Activated CD4-positive, alpha-beta memory T cell treated with anti-CD3 and anti-CD28 coated beads for 36 hours (primary cell): ENCODE measurements at regions not wholly inside any gene's neighbourhood (a gene's known extent, or its start where the extent isn't known, plus 50 kb on each side); places are given as distances from the start of the nearest gene placed in this dataset.

Experiments
- CTCF ChIA-PET: fragments of 350-600 bp; sonication (Branson Sonifier 250); formaldehyde crosslinking; loops from one replicate; lab custom pipeline; 2021; ENCODE audit warnings: antibody characterized with exemption, inconsistent platforms; lab: Charles Lee
- POLR2A ChIA-PET: fragments of 350-600 bp; sonication (Branson Sonifier 250); formaldehyde crosslinking; loops from one replicate; lab custom pipeline; 2021; ENCODE audit warnings: antibody characterized with exemption; lab: Charles Lee
- DNase-seq: peaks from one replicate; pipeline ENCODE4 v3.0.0-alpha.2; 2020
- H3K27ac Mint-ChIP-seq: one replicate; pipeline ENCODE4 v1.8.0; 2021; ENCODE audit warnings: mixed read lengths
- H3K27me3 Mint-ChIP-seq: one replicate; pipeline ENCODE4 v1.8.0; 2021; ENCODE audit warnings: mixed read lengths
- H3K36me3 Mint-ChIP-seq: one replicate; pipeline ENCODE4 v1.8.0; 2021; ENCODE audit warnings: mixed read lengths
- H3K4me1 Mint-ChIP-seq: one replicate; pipeline ENCODE4 v1.8.0; 2021; ENCODE audit warnings: low read depth, mixed read lengths
- H3K4me3 Mint-ChIP-seq: one replicate; pipeline ENCODE4 v1.8.0; 2021; ENCODE audit warnings: mild to moderate bottlenecking, mixed read lengths
- H3K9me3 Mint-ChIP-seq: one replicate; pipeline ENCODE4 v1.8.0; 2021; ENCODE audit warnings: mixed read lengths
- intact Hi-C: fragments of 100-400 bp; cut with micrococcal nuclease; formaldehyde crosslinking; loops from one replicate; pipeline ENCODE4 v1.15.1; 2023

DNA sequence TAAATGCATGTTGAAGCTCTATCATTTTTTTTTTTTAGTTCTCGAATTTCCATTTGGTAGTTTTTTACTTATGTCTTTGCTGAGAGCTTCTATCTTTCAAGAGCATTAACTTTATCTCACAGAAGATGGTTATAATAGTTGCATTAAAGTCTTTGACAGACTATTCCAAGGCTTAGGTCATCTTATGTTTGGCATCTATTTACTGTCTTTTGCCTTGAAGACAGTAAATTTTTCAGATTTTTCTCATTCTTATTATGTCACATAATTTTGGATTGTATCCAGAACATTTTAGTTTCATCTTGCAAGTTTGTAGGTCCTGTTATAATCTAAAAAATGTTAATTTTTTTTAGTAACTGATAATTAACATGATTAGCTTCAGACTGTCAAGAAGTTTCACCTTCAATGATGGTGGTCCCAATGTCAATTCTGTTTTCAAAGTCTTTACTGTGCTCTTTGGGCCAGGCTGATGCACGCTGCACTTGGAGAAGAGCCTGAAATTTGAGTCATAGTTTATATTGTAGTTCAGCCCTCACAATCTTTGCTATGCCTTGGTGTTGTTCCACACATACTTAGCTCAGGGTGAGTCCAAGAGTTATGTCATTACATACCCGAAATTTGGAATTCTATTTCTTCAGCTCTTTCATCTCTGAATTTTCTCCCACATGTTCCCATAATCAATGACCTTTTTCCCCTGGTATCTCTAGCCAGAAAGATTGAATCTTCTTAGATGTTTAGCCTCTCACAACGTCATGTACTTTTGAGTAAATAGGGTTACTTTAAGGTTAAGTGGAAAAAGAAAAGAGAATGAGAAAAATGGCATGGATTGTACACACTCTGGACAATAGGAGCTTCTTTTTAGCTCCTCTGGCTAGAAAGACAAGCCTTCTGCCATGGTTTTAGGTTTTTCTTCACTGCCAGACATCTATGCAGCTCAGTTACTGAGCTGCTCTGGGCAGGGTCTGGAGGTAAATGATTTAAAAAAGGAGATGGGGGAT lies 110.3 kb upstream of the BTBD3 start:
- POLR2A ChIA-PET = no interaction called here
- H3K27ac Mint-ChIP-seq = no peak overlapping the region
- H3K27me3 Mint-ChIP-seq = no peaks in the 10 kb centered on the region
- no peaks in the 10 kb centered on the region for H3K36me3 Mint-ChIP-seq
- CTCF ChIA-PET = no interaction called here
- no peak overlapping the region for H3K4me3 Mint-ChIP-seq
- intact Hi-C loops = no loop called here
- H3K4me1 Mint-ChIP-seq = no peaks in the 10 kb centered on the region
- no peak for DNase-seq
- peaks cover 3% of the 10 kb centered on the region for H3K9me3 Mint-ChIP-seq

DNA sequence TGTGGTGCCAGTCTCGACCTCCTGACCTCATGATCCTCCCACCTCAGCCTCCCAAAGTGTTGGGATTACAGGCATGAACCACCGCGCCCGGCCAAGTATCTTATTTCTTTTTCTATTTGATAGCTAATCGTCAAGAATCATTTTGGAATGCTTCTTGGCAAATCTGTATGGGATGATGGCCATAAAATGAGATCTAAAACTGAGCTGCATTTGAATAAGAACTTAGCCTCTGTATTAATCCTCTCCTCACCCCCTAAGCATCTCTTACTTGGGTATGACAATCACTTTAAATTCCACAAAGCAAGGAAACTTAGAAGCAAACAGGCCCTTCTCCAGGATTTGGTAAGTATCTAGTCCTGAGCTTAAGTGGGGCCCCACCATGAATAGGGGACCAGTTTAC lies 108.9 kb upstream of the BTBD3 start:
- Mint-ChIP-seq H3K9me3 (peaks cover 3% of the 10 kb centered on the region), H3K4me1 (no peaks in the 10 kb centered on the region), H3K36me3 (no peaks in the 10 kb centered on the region), H3K4me3 (no peak overlapping the region), H3K27ac (no peak overlapping the region), H3K27me3 (no peaks in the 10 kb centered on the region)
- CTCF ChIA-PET = no interaction called here
- DNase-seq = no peak
- POLR2A ChIA-PET = no interaction called here
- intact Hi-C loops = no loop called here

DNA sequence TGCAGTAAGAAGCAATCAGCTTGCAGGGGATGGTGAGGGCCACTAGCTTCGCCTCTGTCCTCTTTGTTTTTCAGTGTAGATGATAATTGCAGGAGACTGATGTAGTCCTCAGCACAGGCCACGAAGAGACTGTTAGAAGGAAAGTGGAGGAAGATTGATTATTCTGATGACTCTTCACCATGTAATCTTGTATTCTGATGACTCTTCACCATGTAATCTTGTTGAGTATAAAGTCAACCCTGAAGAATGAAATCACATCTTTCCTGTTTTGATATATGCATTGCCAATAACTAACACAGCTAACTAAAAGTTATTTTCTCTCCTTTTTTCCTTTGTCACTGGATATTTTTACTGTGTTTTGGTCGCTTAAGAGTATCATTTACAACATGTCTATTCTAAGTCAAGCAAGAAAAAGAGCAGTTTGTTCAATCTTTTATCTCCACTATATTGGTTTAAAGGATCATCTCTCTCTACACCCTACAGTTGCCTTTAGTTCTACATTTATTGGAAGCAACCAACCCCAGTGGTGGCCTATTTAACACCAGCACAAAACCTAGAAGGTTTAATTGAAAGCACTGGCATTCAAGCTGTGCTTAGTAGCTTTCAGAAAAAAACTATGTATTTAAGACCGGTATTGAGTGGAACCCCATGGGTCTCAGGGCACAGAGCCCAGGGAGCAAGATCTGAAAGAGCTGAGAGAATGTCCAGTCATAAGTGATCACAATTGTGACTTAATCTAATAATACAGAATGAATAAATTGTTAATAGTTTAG lies 107.2 kb upstream of the BTBD3 start:
- intact Hi-C loops = no loop called here
- ChIA-PET POLR2A (no interaction called here), CTCF (no interaction called here)
- Mint-ChIP-seq H3K27ac (no peak overlapping the region), H3K27me3 (no peaks in the 10 kb centered on the region), H3K4me3 (no peak overlapping the region), H3K4me1 (no peaks in the 10 kb centered on the region), H3K36me3 (no peaks in the 10 kb centered on the region), H3K9me3 (peaks cover 3% of the 10 kb centered on the region)
- no peak for DNase-seq

DNA sequence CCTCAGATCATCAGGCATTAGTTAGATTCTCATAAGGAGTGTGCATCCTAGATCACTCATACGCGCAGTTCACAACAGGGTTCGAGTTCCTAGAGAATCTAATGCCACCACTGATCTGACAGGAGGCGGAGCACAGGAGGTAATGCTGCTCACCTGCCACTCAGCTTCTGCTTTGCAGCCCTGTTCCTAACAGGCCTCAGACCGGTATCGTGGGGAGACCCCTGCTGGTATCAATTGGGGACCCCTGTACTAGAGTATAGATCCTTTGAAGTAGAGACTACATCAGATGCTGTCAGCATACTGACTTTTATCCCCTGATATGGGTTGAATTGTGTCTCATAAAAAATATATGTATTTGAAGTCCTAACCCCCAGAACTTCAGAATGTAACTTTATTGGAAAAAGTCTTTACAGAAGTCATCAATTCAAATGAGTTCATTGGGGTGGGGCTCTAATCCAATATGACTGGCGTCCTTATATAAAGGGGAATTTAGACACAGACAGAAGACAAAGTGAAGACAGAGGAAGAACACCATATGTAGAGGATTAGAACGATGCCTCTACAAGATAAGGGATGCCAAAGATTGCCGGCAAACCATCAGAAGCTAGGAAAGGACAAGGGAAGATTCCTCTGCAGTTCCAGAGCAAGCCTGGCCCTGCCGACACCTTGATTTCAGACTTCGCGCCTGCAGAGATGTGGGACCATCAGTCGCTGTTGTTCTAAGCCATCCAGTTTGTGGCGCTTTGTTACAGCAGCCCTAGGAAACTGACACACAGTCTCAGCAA lies 104.4 kb upstream of the BTBD3 start:
- no peak for DNase-seq
- CTCF ChIA-PET = no interaction called here
- Mint-ChIP-seq H3K9me3 (peaks cover 3% of the 10 kb centered on the region), H3K27ac (no peak overlapping the region), H3K4me3 (no peak overlapping the region), H3K36me3 (no peaks in the 10 kb centered on the region), H3K27me3 (no peaks in the 10 kb centered on the region), H3K4me1 (no peaks in the 10 kb centered on the region)
- POLR2A ChIA-PET = no interaction called here
- intact Hi-C loops = no loop called here

- H3K4me3 Mint-ChIP-seq = no peak overlapping the region
- H3K9me3 Mint-ChIP-seq = peaks cover 3% of the 10 kb centered on the region
- no peak overlapping the region for H3K27ac Mint-ChIP-seq
- H3K27me3 Mint-ChIP-seq = no peaks in the 10 kb centered on the region
- intact Hi-C loops = no loop called here
- CTCF ChIA-PET = no interaction called here
- H3K4me1 Mint-ChIP-seq = no peaks in the 10 kb centered on the region
- POLR2A ChIA-PET = no interaction called here
- H3K36me3 Mint-ChIP-seq = no peaks in the 10 kb centered on the region
- DNase-seq = no peak
Measured at GRCh38 chr20:11814267-11814666, 103.4 kb upstream of the BTBD3 start.

DNA sequence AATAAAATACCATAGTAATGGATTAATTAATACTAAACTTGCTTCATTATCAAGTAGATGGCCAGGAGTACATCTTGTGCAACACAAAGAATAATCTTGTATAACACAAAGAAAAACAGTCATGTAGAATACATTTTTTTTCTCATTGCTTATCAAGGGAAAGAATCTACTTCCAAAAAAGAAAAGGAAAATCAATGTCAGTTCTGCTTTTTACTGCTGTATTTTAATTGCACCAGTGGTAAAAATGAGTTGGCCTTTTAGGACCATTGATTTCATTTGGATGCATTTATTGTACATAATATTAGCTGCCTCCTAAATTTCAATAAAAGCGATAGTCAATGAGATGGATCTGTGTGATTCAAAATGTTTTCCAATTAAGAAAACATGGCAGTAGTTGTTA lies 96.9 kb upstream of the BTBD3 start:
- Mint-ChIP-seq H3K27ac (no peak overlapping the region), H3K27me3 (no peaks in the 10 kb centered on the region), H3K4me3 (no peak overlapping the region), H3K9me3 (peaks cover 3% of the 10 kb centered on the region), H3K4me1 (no peaks in the 10 kb centered on the region), H3K36me3 (no peaks in the 10 kb centered on the region)
- CTCF ChIA-PET = no interaction called here
- POLR2A ChIA-PET = no interaction called here
- intact Hi-C loops = no loop called here
- DNase-seq = no peak

DNA sequence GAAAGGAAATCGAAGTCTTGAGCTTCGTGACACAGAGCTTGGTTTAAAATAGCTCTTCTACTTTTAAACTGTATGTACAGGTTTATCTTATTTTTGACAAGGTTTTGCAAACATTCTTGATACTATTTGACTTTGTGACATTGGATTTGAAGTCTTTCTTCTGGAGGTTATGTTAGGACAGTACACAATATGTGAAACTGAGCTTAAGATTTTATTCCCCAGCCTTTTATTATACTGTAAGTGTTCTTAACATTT lies 95.2 kb upstream of the BTBD3 start:
- no peak for DNase-seq
- POLR2A ChIA-PET = no interaction called here
- no peak overlapping the region for H3K27ac Mint-ChIP-seq

GRCh38 chr20:11826334-11826733 lies 91.4 kb upstream of the BTBD3 start:
- Mint-ChIP-seq H3K4me1 (no peaks in the 10 kb centered on the region), H3K27me3 (no peaks in the 10 kb centered on the region), H3K9me3 (peaks cover 2% of the 10 kb centered on the region), H3K36me3 (no peaks in the 10 kb centered on the region), H3K27ac (no peak overlapping the region), H3K4me3 (no peak overlapping the region)
- CTCF ChIA-PET = no interaction called here
- DNase-seq = no peak
- intact Hi-C loops = no loop called here
- POLR2A ChIA-PET = no interaction called here

More for the DNA sequence above, 95.2 kb upstream of the BTBD3 start:
- Mint-ChIP-seq H3K9me3 (peaks cover 2% of the 10 kb centered on the region), H3K36me3 (no peaks in the 10 kb centered on the region), H3K27me3 (no peaks in the 10 kb centered on the region), H3K4me1 (no peaks in the 10 kb centered on the region), H3K4me3 (no peak overlapping the region)
- CTCF ChIA-PET = no interaction called here
- intact Hi-C loops = no loop called here

DNA sequence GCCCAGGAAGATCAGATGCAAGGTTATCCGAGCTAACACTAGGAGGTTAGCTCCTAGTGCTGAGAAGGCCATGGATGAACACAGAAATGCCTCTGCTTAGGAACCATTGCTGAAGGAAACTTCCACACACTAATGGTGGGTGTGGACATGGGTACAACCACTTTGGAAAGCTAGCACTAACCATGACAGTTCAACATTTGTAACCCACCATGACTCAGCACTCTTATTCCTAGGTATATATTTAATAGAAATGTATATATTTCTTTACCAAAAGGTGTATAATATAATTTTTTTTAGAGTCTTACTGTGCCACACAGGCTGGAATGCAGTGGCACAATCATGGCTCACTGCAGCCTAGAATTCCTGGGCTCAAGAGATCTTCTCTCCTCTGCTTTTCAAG lies 85.3 kb upstream of the BTBD3 start:
- Mint-ChIP-seq H3K36me3 (no peaks in the 10 kb centered on the region), H3K4me1 (no peaks in the 10 kb centered on the region), H3K27ac (no peak overlapping the region), H3K27me3 (no peaks in the 10 kb centered on the region), H3K9me3 (peaks cover 1% of the 10 kb centered on the region), H3K4me3 (no peak overlapping the region)
- ChIA-PET CTCF (no interaction called here), POLR2A (no interaction called here)
- DNase-seq = no peak
- intact Hi-C loops = no loop called here

DNA sequence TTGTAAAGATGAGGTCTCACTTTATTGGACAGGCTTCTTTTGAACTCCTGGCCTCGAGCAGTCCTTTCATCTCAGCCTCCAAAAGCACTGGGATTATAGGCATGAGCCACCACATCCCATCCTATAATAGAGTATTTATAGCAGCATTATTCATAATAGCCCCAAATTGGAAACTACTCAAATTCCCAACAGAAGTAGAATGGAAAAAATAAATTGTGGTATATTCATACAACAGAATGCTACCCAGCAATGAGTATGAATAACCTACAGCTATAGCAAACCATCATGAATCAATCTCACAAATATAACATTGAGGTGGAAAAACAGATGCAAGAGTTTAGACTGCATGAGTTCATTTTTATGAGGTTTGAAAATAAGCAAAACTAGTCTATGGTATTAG lies 84.8 kb upstream of the BTBD3 start:
- no peak overlapping the region for H3K27ac Mint-ChIP-seq
- H3K4me1 Mint-ChIP-seq = no peaks in the 10 kb centered on the region
- H3K36me3 Mint-ChIP-seq = no peaks in the 10 kb centered on the region
- ChIA-PET POLR2A (no interaction called here), CTCF (no interaction called here)
- peaks cover 1% of the 10 kb centered on the region for H3K9me3 Mint-ChIP-seq
- no peak overlapping the region for H3K4me3 Mint-ChIP-seq
- no peaks in the 10 kb centered on the region for H3K27me3 Mint-ChIP-seq
- no peak for DNase-seq
- intact Hi-C loops = no loop called here

DNA sequence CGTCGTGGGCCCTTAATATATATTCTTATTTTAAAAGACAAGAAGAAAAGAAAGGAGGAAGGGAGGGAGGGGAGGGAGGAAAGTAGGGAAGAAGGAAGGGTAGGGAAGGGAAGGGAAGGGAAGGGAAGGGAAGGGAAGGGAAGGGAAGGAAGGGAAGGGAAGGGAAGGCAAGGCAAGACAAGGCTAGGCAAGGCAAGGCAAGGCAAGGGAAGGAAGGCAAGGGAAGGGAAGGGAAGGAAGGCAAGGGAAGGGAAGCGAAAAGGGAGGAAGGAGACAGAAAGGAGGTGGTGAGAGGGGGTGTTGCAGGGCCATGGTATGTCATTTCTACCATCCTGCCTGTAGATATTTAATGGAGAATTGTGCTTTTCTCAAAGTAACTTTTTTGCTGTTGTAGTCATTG lies 83.9 kb upstream of the BTBD3 start:
- no peak overlapping the region for H3K27ac Mint-ChIP-seq
- DNase-seq = no peak
- intact Hi-C loops = no loop called here
- ChIA-PET CTCF (no interaction called here), POLR2A (no interaction called here)
- peaks cover 1% of the 10 kb centered on the region for H3K9me3 Mint-ChIP-seq
- no peak overlapping the region for H3K4me3 Mint-ChIP-seq
- H3K36me3 Mint-ChIP-seq = no peaks in the 10 kb centered on the region
- H3K4me1 Mint-ChIP-seq = no peaks in the 10 kb centered on the region
- no peaks in the 10 kb centered on the region for H3K27me3 Mint-ChIP-seq

DNA sequence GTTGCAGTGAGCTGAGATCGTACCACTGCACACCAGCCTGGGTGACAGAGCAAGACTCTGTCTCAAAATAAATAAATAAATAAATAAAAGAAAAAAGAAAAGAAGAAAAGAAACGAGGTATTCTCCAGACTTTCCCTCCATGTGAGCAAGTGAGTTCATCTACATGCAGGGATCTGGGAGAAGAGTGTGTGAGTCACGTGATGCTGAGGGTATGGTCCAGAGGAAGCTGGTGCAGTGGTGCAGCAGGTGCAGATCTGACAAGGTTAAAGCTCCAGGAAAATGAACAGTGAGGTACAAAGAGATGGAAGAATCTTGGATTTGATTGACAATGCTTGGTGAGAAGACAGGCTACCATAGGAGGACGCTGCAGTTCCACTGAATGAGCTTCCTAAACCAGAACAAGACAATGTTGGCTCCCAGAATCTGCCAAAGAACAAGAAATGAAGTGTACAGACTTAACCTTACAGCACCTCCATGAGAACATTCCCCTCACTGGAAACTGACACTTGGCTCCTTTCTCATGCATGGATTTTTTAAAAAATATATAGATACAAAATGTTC lies 79.5 kb upstream of the BTBD3 start:
- intact Hi-C loops = no loop called here
- H3K27me3 Mint-ChIP-seq = no peaks in the 10 kb centered on the region
- no peaks in the 10 kb centered on the region for H3K4me1 Mint-ChIP-seq
- no peak overlapping the region for H3K4me3 Mint-ChIP-seq
- no peak overlapping the region for H3K27ac Mint-ChIP-seq
- no peaks in the 10 kb centered on the region for H3K36me3 Mint-ChIP-seq
- ChIA-PET POLR2A (no interaction called here), CTCF (no interaction called here)
- peaks cover 12% of the 10 kb centered on the region for H3K9me3 Mint-ChIP-seq
- DNase-seq = no peak
